Head of caudate nucleus (tissue), 42 donors: ENCODE measurements at regions not wholly inside any gene's neighbourhood (a gene's known extent, or its start where the extent isn't known, plus 50 kb on each side); places are given as distances from the start of the nearest gene placed in this dataset.

Source experiments
- DNase-seq, 42 donors: peaks; one replicate each; pipeline versions ENCODE4 v3.0.0 to v3.0.0-alpha.2; 2020 to 2021; ENCODE audit warnings: mixed read lengths in 7 of 42
- intact Hi-C: fragments of 100-400 bp; cut with DNase I; formaldehyde crosslinking; loops from one replicate; pipeline ENCODE4 v1.15.0; 2022

GRCh38 chr13:22064854-22065620, 394.2 kb downstream of the FGF9 start:
- intact Hi-C loops = no loop called here

GRCh38 chr13:22073718-22074117, 402.8 kb downstream of the FGF9 start:
- intact Hi-C loops = no loop called here
- no peak for DNase-seq

More at GRCh38 chr13:22064854-22065620, 394.2 kb downstream of the FGF9 start:
- DNase-seq = no peak

- DNase-seq = no peak
- intact Hi-C loops = no loop called here
Measured at GRCh38 chr13:22074403-22074802, 403.5 kb downstream of the FGF9 start.

GRCh38 chr13:22076658-22077057, 405.8 kb downstream of the FGF9 start:
- no peak for DNase-seq
- intact Hi-C loops = no loop called here

- intact Hi-C loops = no loop called here
- no peak for DNase-seq
Measured at GRCh38 chr13:22077205-22077683, 406.4 kb downstream of the FGF9 start.

GRCh38 chr13:22077764-22078163, 406.9 kb downstream of the FGF9 start:
- intact Hi-C loops = no loop called here
- DNase-seq = no peak

- intact Hi-C loops = no loop called here
- no peak for DNase-seq
Measured at GRCh38 chr13:22079961-22080360, 409.1 kb downstream of the FGF9 start.

GRCh38 chr13:22080832-22081231, 410.0 kb downstream of the FGF9 start:
- intact Hi-C loops = no loop called here
- DNase-seq = no peak

GRCh38 chr13:22081430-22081829, 410.6 kb downstream of the FGF9 start:
- DNase-seq = no peak
- intact Hi-C loops = no loop called here

- intact Hi-C loops = no loop called here
- DNase-seq = no peak
Measured at GRCh38 chr13:22082030-22082429, 411.2 kb downstream of the FGF9 start.

- no peak for DNase-seq
- intact Hi-C loops = no loop called here
Measured at GRCh38 chr13:22082437-22083100, 411.7 kb downstream of the FGF9 start.

GRCh38 chr13:22085001-22085400, 414.1 kb downstream of the FGF9 start:
- intact Hi-C loops = no loop called here
- DNase-seq = no peak

GRCh38 chr13:22086597-22087330, 415.9 kb downstream of the FGF9 start:
- DNase-seq = no peak
- intact Hi-C loops = no loop called here

- intact Hi-C loops = no loop called here
- no peak for DNase-seq
Measured at GRCh38 chr13:22090106-22090505, 419.2 kb downstream of the FGF9 start.

- no peak for DNase-seq
- intact Hi-C loops = no loop called here
Measured at GRCh38 chr13:22091222-22091970, 420.5 kb downstream of the FGF9 start.

GRCh38 chr13:22091971-22092300, 421.1 kb downstream of the FGF9 start:
- DNase-seq = no peak
- intact Hi-C loops = no loop called here

GRCh38 chr13:22092791-22093560, 422.1 kb downstream of the FGF9 start:
- no peak for DNase-seq
- intact Hi-C loops = no loop called here

- intact Hi-C loops = no loop called here
Measured at GRCh38 chr13:22095794-22096193, 424.9 kb downstream of the FGF9 start.

GRCh38 chr13:22099585-22099984, 428.7 kb downstream of the FGF9 start:
- DNase-seq = no peak
- intact Hi-C loops = no loop called here

More at GRCh38 chr13:22095794-22096193, 424.9 kb downstream of the FGF9 start:
- no peak for DNase-seq
